ENCODE measurements at regions not wholly inside any gene's neighbourhood (a gene's known extent, or its start where the extent isn't known, plus 50 kb on each side); places are given as distances from the start of the nearest gene placed in this dataset.

GRCh38 chr1:68322837-68323687, 90.7 kb upstream of the WLS start:
- DNase-seq (peak in 2 of 3 donors; percentile 14 to 23), ATAC-seq (ENCODE audit: insufficient read depth, low FRiP score) (no peak)

GRCh38 chr1:68322096-68322495, 89.8 kb upstream of the WLS start:
- Histone ChIP-seq H3K9ac (ENCODE audit: insufficient read depth in 1 of 2, low read length in 2 of 2) (no peak overlapping the region), H3K9me3 (ENCODE audit: control insufficient read depth in 4 of 4, insufficient read depth in 3 of 4, low read length in 3 of 4) (no peaks in the 10 kb centered on the region), H3K4me3 (no peak overlapping the region), H3K27ac (ENCODE audit: low read depth in 1 of 2, low read length in 1 of 2) (no peak overlapping the region), H3K36me3 (ENCODE audit: control insufficient read depth in 4 of 4, insufficient read depth in 4 of 4, low read length in 4 of 4) (no peaks in the 10 kb centered on the region), H3K4me1 (ENCODE audit: control insufficient read depth in 5 of 5, insufficient read depth in 5 of 5, low read length in 5 of 5) (peaks cover 0 to 4% (median 0%) of the 10 kb centered on the region in 5 donors), H3K27me3 (ENCODE audit: control insufficient read depth in 3 of 3, insufficient read depth in 3 of 3, low read length in 2 of 3) (no peaks in the 10 kb centered on the region)
- whole genome bisulfite sequencing, 2 donors: 94 to 96% methylated on average over 4 of the region's 4 CpGs
- no peak for ATAC-seq (ENCODE audit: insufficient read depth, low FRiP score)
- DNase-seq: no peak
- TF ChIP-seq CTCF (IDR thresholded peaks at IDR 0.05; ENCODE audit: control extremely low read depth, extremely low read depth): no peak

More at GRCh38 chr1:68322837-68323687, 90.7 kb upstream of the WLS start:
- no peak overlapping the region for H3K9ac ChIP-seq (ENCODE audit: insufficient read depth in 1 of 2, low read length in 2 of 2)
- TF ChIP-seq CTCF (IDR thresholded peaks at IDR 0.05; ENCODE audit: control extremely low read depth, extremely low read depth): no peak
- no peaks in the 10 kb centered on the region for H3K36me3 ChIP-seq (ENCODE audit: control insufficient read depth in 4 of 4, insufficient read depth in 4 of 4, low read length in 4 of 4)
- H3K4me1 ChIP-seq (ENCODE audit: control insufficient read depth in 5 of 5, insufficient read depth in 5 of 5, low read length in 5 of 5): peaks cover 0 to 4% (median 0%) of the 10 kb centered on the region in 5 donors
- no peaks in the 10 kb centered on the region for H3K27me3 ChIP-seq (ENCODE audit: control insufficient read depth in 3 of 3, insufficient read depth in 3 of 3, low read length in 2 of 3)
- H3K9me3 ChIP-seq (ENCODE audit: control insufficient read depth in 4 of 4, insufficient read depth in 3 of 4, low read length in 3 of 4): no peaks in the 10 kb centered on the region
- H3K27ac ChIP-seq (ENCODE audit: low read depth in 1 of 2, low read length in 1 of 2): no peak overlapping the region
- 73 to 78% methylated on average over 15 of the region's 15 CpGs for WGBS, 2 donors
- H3K4me3 ChIP-seq: no peak overlapping the region

- Histone ChIP-seq H3K9me3 (ENCODE audit: control insufficient read depth in 4 of 4, insufficient read depth in 3 of 4, low read length in 3 of 4) (no peaks in the 10 kb centered on the region), H3K27ac (ENCODE audit: low read depth in 1 of 2, low read length in 1 of 2) (no peak overlapping the region), H3K9ac (ENCODE audit: insufficient read depth in 1 of 2, low read length in 2 of 2) (no peak overlapping the region), H3K36me3 (ENCODE audit: control insufficient read depth in 4 of 4, insufficient read depth in 4 of 4, low read length in 4 of 4) (no peaks in the 10 kb centered on the region), H3K4me1 (ENCODE audit: control insufficient read depth in 5 of 5, insufficient read depth in 5 of 5, low read length in 5 of 5) (peaks cover 0 to 4% (median 0%) of the 10 kb centered on the region in 5 donors), H3K27me3 (ENCODE audit: control insufficient read depth in 3 of 3, insufficient read depth in 3 of 3, low read length in 2 of 3) (no peaks in the 10 kb centered on the region), H3K4me3 (no peak overlapping the region)
- DNase-seq (peak; percentile 69 to 78 (median 73)), ATAC-seq (ENCODE audit: insufficient read depth, low FRiP score) (peak; percentile 90)
- TF ChIP-seq CTCF (IDR thresholded peaks at IDR 0.05; ENCODE audit: control extremely low read depth, extremely low read depth): peak; percentile 20
- 34 to 49% methylated on average over 6 of the region's 6 CpGs for WGBS, 2 donors
Measured at GRCh38 chr1:68321084-68321685, 88.9 kb upstream of the WLS start.

All from lung (tissue), 11 donors.